A673 (cell line): ENCODE measurements at regions not wholly inside any gene's neighbourhood (a gene's known extent, or its start where the extent isn't known, plus 50 kb on each side); places are given as distances from the start of the nearest gene placed in this dataset.

Experiments used
- BruUV-seq: library from RNA; stranded (reverse); fragments of 400-500 nt; replicated peaks from 2 replicates; lab custom pipeline; 2021; lab: Mats Ljungman, UMichigan
- CTCF ChIA-PET: fragments of 300-600 bp; sonication (Branson Sonifier 250); formaldehyde crosslinking; loops from one replicate; lab custom pipeline; 2022; ENCODE audit warnings: antibody characterized with exemption; lab: Charles Lee
- POLR2A ChIA-PET: fragments of 300-600 bp; sonication (Branson Sonifier 250); formaldehyde crosslinking; loops from one replicate; lab custom pipeline; 2022; ENCODE audit warnings: antibody characterized with exemption; ENCODE audit not compliant: low non-redundant PET; lab: Charles Lee
- DNase-seq: peaks from one replicate; pipeline ENCODE4 v3.0.0-alpha.2; 2015; ENCODE audit warnings: low spot score
- H3K27ac ChIP-seq: fragments of 200-600 bp; sonication (generic); 2 replicates; pipeline ENCODE4 v1.5.1; 2016; ENCODE audit warnings: mixed run types, low read depth, mild to moderate bottlenecking, mixed read lengths, antibody characterized with exemption, low read length; ENCODE audit not compliant: poor library complexity, severe bottlenecking
- H3K27me3 ChIP-seq: fragments of 200-600 bp; sonication (generic); replicated peaks from 2 replicates; pipeline ENCODE4 v1.6.1; 2017; ENCODE audit warnings: mixed run types, low read depth, mild to moderate bottlenecking, mixed read lengths, antibody characterized with exemption, low read length; ENCODE audit not compliant: insufficient read depth, poor library complexity
- H3K36me3 ChIP-seq: fragments of 200-600 bp; sonication (generic); 2 replicates; pipeline ENCODE4 v1.6.1; 2016; ENCODE audit warnings: mixed run types, mild to moderate bottlenecking, mixed read lengths, antibody characterized with exemption, low read length; ENCODE audit not compliant: insufficient read depth, poor library complexity, severe bottlenecking
- H3K4me1 ChIP-seq: fragments of 200-600 bp; sonication (generic); 2 replicates; pipeline ENCODE4 v1.6.1; 2017; ENCODE audit warnings: mixed run types, mild to moderate bottlenecking, mixed read lengths, antibody characterized with exemption, low read length; ENCODE audit not compliant: insufficient read depth, poor library complexity, severe bottlenecking
- H3K4me3 ChIP-seq: fragments of 200-600 bp; sonication (generic); 2 replicates; pipeline ENCODE4 v1.5.1; 2016; ENCODE audit warnings: low read depth, mixed run types, mild to moderate bottlenecking, mixed read lengths, low read length; ENCODE audit not compliant: poor library complexity, severe bottlenecking
- H3K9me3 ChIP-seq: fragments of 200-600 bp; sonication (generic); 2 replicates; pipeline ENCODE4 v1.6.1; 2016; ENCODE audit warnings: mixed run types, low read depth, mild to moderate bottlenecking, mixed read lengths, antibody characterized with exemption, low read length; ENCODE audit not compliant: poor library complexity, severe bottlenecking
- EZH2 ChIP-seq: fragments of 200-600 bp; sonication (generic); IDR thresholded peaks from 2 replicates; pipeline ENCODE4 v1.6.1; 2017; ENCODE audit warnings: borderline replicate concordance, low read depth, mild to moderate bottlenecking, mixed read lengths, antibody characterized with exemption, low read length; ENCODE audit not compliant: poor library complexity, severe bottlenecking
- intact Hi-C: fragments of 100-400 bp; cut with micrococcal nuclease; formaldehyde crosslinking; loops from one replicate; pipeline ENCODE4 v1.10.0; 2022; ENCODE audit not compliant: unreplicated experiment
- TF ChIP-seq, protein P1 (sequence below): fragments of 300-800, 200-600 bp; sonication (generic); conservative IDR thresholded peaks from 2 replicates; pipeline ENCODE4 v1.5.1; 2017; ENCODE audit warnings: low read depth, mild to moderate bottlenecking, antibody characterized with exemption, low read length, moderate library complexity, mixed read lengths

- no peaks in the 10 kb centered on the region for H3K4me1 ChIP-seq
- TF ChIP-seq, protein P1, sequence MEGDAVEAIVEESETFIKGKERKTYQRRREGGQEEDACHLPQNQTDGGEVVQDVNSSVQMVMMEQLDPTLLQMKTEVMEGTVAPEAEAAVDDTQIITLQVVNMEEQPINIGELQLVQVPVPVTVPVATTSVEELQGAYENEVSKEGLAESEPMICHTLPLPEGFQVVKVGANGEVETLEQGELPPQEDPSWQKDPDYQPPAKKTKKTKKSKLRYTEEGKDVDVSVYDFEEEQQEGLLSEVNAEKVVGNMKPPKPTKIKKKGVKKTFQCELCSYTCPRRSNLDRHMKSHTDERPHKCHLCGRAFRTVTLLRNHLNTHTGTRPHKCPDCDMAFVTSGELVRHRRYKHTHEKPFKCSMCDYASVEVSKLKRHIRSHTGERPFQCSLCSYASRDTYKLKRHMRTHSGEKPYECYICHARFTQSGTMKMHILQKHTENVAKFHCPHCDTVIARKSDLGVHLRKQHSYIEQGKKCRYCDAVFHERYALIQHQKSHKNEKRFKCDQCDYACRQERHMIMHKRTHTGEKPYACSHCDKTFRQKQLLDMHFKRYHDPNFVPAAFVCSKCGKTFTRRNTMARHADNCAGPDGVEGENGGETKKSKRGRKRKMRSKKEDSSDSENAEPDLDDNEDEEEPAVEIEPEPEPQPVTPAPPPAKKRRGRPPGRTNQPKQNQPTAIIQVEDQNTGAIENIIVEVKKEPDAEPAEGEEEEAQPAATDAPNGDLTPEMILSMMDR = no peak
- TF ChIP-seq EZH2 = no peak
- H3K9me3 ChIP-seq = no peaks in the 10 kb centered on the region
- H3K36me3 ChIP-seq = no peaks in the 10 kb centered on the region
- intact Hi-C loops = no loop called here
- no peak overlapping the region for H3K4me3 ChIP-seq
- POLR2A ChIA-PET = no interaction called here
- no peak overlapping the region for H3K27ac ChIP-seq
- CTCF ChIA-PET = no interaction called here
- DNase-seq = no peak
- no TSS peak for BruUV-seq
- H3K27me3 ChIP-seq = peaks cover 5% of the 10 kb centered on the region
Measured at GRCh38 chr10:16258291-16259040, 178.3 kb upstream of the PTER start.

DNA sequence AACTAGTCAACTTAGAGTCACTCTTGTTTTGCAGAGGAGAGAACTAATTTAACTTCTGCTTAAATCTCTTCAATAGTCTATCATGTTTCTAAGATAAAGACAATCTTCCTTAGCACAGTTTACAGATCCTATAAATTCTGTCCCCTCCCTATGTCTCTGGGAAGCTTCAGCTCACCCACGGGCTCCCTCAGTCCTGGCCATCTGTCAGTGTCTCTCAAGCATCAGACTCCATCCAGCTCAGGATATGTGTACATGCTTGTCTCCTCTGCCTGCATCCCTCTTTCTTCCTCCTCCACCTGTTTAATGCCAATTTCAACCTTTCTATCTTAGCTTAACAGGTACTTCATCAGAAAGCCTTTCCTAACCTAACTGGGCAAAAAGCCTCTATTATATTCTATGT, 177.1 kb upstream of the PTER start:
- Histone ChIP-seq H3K4me1 (no peaks in the 10 kb centered on the region), H3K36me3 (no peaks in the 10 kb centered on the region), H3K27ac (no peak overlapping the region), H3K9me3 (no peaks in the 10 kb centered on the region), H3K4me3 (no peak overlapping the region), H3K27me3 (peaks cover 8% of the 10 kb centered on the region)
- DNase-seq = no peak
- no peak for TF ChIP-seq EZH2
- TF ChIP-seq, protein P1 = no peak
- CTCF ChIA-PET = no interaction called here
- BruUV-seq = no TSS peak
- POLR2A ChIA-PET = no interaction called here
- intact Hi-C loops = no loop called here

DNA sequence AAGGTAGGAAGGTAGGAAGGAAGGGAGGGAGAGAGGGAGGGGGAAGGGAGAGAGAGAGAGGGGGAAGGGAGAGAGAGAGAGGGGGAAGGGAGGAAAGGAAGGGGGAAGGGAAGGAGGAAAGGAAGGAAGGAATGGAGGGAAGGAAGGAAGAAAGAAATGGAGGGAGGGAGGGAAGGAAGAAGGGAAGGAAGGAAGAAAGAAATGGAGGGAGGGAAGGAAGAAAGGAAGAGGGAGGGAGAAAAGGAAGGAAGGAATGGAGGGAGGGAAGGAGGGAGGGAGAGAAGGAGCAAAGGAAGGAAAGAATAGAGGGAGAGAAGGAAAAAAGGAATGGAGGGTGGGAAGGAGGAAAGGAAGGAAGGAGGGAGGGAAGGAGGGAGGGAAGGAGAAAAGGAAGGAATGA, 176.4 kb upstream of the PTER start:
- no TSS peak for BruUV-seq
- Histone ChIP-seq H3K27ac (no peak overlapping the region), H3K4me1 (no peaks in the 10 kb centered on the region), H3K27me3 (peaks cover 12% of the 10 kb centered on the region), H3K4me3 (no peak overlapping the region), H3K36me3 (no peaks in the 10 kb centered on the region), H3K9me3 (no peaks in the 10 kb centered on the region)
- ChIA-PET CTCF (no interaction called here), POLR2A (no interaction called here)
- DNase-seq = no peak
- intact Hi-C loops = no loop called here
- TF ChIP-seq, protein P1 = no peak
- no peak for TF ChIP-seq EZH2
